Stimulated activated CD4-positive, alpha-beta T cell treated with anti-CD3 and anti-CD28 coated beads, Interleukin-1b, Interleukin-23, amount 100 ng/mL, for 48 hours (primary cell): ENCODE measurements at regions not wholly inside any gene's neighbourhood (a gene's known extent, or its start where the extent isn't known, plus 50 kb on each side); places are given as distances from the start of the nearest gene placed in this dataset.
"Not testable (repeated sequence)": the region's sequence is repeated elsewhere in the genome, so short reads cannot be mapped to it uniquely, and the experiment has no call there.

Experiments
- DNase-seq: peaks from one replicate; pipeline ENCODE4 v3.0.0-alpha.2; 2020

DNA sequence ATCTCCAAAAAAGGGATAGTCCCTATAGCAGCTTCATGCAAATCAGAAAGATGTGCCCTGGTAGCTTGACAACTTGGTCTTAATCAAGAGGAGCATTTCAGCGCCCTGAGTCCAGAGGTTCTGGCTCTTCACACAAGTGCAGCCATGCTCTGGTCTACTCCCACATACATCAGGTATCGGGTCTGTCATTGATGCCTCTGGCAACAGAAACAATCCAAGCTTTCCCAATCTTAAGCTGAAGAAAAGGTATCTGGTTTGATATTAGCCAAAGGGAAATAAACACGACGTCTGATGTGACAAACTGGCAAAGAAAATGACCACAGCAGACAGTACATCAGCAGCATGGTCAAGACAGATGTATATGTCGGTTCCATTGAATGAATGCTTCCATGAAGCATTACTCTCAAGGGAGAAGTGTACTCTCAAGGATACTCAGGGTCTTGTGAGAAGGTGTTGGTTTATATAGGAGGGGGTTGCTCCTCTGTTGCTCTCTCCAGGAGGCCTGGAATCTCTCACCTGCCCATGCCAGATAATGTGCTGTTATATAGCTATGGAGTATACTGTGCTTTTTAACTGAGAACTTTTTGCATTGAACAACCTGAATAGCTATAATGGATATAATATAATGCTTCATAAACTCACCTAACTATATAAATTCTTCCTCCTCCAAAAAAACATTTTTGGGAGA is 879.6 kb upstream of the PCDH10 start:
- DNase-seq = no peak

DNA sequence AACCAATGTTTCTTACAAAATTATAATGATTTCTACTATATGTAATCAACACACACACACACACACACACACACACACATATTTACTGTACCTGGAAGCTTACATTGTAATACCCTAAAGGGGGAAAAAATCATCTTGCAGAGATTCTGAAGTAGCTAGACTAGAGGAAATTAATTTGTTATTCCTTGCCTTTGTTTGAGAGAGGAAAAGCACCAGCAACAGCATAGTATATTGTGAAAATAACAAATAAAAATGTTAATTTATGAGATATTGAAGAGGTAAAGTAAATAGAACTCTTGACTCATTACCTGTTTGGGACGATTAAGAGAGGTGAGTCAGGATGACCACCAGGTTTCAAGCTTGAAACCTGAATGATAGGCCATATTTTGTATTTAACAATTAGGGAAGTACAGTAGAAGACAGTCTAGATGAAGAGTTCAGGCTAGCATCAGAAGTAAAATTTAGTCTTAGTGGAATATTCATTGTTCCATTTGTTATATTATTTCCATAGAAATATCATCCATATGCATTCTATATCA is 873.4 kb upstream of the PCDH10 start:
- no peak for DNase-seq

DNA sequence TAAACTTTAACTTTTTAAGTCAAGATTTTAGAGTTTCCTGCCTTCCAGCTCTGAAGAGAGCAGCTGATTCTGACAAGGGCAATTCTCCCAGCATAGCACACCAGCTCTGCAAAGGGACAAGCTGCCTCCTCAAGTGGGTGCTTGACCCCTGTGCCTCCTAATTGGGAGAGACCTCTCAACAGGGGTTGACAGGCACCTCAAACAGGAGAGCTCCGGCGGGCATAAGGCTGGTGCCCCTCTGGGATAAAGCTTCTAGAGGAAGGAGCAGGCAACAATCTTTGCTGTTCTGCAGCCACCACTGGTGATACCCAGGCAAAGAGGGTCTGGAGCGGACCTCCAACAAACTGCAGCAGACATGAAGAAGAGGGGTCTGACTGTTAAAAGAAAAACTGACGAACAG is 872.9 kb upstream of the PCDH10 start:
- DNase-seq = no peak

DNA sequence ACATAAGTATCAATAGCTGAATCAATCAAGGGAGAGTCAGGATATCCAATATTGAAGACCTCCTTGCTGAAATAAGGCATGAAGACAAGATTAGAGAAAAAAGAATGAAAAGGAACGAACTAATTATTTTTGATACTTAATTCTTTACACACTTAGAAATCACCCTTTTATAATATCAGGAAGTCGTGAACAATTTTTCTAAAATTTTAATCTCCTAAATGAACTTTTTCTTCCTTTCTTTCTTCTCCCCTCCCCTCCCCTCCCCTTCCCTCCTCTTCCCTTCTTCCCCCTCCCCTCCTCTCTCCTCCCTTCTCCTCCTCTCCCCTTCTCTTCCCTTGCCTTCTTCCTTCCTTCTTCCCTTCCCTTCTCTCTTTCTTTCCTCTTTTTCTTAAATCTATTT is 872.1 kb upstream of the PCDH10 start:
- DNase-seq = no peak

DNA sequence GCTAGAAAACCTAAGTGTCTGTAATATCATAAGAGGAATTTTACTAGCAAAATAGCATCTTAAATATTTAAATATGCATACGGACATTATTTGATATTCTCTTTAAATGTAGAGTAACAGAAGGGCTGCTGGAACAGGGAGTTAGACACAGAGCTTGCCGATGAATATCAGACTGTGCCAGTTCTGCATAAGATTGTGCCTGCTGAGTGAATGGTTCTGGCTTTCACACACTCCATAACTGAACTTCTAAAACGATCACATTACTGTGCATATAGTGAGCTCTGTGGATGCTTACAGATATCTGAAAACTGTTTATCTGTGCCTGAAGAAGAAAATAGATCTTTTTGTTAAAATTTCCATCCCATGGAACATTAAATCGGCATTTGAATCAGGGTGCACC is 867.4 kb upstream of the PCDH10 start:
- DNase-seq = no peak

DNA sequence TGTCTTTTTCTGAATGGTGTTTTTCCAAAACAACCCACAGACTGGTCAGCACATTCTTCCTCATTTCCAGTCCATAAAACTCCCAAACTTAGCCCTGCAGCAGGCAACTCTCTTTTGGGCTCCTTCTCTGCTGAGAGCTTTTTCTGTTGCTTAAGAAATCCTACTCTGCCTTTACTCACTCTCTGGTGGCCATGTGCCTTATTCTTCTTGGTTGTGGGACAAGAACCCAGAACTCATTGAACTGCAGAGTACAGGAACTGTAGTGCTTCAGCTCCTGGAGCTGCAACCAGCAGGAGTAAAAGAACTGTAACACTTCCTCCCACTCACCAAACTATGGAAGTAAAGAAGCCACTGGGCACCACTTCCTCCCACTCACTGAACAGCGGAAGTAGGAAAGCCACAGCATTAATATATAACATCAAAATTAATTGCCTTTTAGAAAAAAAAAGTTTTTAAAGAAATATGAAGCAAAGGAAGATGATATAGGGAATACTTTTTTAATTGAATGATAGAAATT is 864.1 kb upstream of the PCDH10 start:
- no peak for DNase-seq

DNA sequence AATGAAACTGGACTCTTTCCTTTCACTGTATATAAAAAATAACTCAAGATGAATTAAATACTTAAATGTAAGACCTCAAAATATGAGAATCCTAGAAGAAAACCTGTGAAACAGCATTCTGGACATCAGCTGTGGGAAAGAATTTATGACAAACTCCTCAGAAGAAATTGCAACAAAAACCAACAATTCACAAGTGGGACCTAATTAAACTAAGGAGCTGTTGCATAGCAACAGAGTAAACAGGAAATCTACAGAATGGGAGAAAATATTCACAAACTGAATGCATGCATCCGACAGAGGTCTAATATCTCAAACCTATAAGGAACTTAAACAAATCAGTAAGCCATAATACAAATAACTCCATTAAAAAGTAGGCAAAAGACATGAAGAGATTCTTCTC is 851.7 kb upstream of the PCDH10 start:
- no peak for DNase-seq

DNA sequence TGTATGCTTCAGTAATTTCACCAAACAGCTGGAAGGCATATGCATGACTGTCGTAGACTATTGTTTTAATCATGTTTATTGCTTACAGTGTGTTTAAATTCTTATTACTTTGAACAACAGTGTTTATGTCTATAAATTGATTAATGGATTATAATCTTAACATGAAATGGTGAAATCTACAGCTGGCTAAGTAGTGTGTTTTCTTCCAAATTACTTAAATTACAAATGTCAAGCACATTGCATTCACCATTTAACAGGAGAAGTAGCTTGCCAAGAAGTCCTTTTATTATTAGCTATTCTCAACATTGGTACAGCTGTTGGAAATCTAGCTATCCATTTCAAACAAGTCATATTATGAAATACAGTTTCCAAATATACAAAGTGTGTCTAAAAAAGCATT is 849.3 kb upstream of the PCDH10 start:
- no peak for DNase-seq

DNA sequence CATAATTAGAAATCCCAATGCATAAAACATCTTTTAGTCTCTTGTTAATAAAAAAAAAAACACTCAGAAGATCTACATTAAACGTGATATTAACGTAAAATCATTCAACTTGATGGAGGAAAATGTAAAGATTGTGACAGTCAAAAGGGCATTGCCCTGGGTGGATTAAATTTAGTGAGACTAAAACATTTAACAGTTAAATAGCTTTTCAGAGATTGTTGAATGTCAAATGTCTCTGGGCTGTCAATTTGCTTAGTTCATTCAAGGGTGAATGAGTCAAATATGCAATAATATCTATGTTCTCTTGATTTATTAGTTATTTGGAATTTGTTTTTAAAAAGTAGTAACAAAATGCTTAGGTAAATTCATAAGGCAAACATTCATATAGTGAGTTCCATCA is 836.6 kb upstream of the PCDH10 start:
- DNase-seq = no peak

DNA sequence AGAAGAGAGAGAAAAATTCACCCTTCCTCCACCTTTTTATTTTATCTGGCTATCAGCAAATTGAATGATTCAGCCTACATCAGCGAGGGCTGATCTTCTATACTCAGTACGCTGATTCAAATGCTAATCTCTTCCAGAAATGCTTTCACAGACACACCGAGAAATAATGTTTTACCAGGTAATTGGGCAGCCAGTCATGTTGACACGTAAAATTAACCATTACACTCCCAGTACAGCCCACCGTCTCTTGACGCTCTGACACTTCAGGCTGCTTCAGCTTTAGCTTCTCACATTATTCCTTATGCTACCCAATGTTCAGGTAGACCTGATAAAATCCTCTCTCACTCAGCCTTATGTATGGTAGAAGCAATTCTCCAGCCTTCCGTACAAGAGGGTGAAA is 835.2 kb upstream of the PCDH10 start:
- DNase-seq = no peak

DNA sequence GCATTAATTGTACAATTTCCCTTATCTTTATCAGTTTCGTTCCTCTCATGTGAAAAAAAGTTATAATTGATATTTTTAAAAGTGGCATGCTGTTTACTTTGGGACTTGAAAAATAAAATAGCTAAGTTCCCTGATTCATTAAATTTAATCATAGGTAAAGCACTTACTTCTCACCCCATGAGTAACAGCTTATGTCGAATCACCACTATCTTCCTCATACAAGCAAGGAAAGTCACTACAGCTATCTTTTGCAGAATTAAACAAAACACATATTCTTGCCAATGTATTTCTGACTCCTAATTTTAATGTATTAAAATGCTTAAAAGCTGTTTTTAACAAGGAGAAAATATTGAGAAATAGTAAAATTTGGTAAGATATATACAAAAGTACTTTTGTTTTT is 832.4 kb upstream of the PCDH10 start:
- no peak for DNase-seq

DNA sequence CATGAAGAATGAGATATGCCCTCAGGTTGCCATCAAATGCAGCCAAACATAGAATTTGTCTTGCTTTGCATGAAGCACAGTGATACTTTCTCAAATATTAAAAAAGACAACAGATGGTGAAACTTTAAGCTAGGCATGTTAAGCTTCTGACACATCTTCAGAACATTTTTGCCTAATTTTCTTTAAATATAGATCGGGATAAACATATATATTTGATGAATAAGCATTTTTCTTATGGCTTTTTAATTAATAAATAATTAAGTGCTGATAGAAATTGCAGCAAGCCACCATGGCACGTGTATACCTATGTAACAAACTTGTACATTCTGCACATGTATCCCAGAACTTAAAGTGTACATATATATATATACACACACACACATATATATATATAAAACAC is 831.2 kb upstream of the PCDH10 start:
- no peak for DNase-seq

DNA sequence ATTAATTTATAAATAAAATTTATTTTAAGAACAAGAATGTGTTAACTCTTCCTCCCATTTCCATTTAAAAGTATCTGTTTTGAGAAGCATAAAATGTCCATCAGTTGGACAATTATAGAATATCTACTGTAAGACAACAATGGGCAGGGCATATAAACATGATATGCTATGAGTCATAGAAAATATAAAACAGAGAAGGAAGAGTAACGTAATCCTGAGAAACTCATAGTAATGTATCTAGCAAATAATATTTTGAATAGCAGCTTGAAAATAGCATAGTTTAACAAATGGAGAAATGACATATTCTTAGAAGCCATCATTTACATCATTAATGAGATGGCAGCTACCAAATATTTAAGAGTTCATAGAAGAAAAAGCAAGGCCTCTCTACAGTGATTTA is 820.3 kb upstream of the PCDH10 start:
- no peak for DNase-seq

DNA sequence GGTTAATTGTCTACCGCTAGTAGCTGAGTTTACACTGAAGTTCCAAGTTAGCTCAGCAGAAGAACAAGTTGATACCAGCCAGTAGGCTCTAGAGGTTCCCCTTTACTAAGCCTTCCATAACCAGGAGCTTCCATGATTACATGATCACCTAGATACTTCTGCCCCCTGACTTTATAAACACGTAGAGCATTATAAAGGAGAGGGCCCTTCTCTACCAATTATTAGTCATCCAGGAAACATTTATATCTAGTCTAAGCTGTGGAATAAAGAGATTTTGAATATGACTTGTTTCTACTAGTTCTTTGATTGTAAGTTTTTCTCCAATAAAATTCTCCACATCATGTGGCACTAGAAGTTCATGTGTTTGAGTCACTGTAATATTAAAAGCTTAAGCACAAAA is 818.1 kb upstream of the PCDH10 start:
- no peak for DNase-seq

DNA sequence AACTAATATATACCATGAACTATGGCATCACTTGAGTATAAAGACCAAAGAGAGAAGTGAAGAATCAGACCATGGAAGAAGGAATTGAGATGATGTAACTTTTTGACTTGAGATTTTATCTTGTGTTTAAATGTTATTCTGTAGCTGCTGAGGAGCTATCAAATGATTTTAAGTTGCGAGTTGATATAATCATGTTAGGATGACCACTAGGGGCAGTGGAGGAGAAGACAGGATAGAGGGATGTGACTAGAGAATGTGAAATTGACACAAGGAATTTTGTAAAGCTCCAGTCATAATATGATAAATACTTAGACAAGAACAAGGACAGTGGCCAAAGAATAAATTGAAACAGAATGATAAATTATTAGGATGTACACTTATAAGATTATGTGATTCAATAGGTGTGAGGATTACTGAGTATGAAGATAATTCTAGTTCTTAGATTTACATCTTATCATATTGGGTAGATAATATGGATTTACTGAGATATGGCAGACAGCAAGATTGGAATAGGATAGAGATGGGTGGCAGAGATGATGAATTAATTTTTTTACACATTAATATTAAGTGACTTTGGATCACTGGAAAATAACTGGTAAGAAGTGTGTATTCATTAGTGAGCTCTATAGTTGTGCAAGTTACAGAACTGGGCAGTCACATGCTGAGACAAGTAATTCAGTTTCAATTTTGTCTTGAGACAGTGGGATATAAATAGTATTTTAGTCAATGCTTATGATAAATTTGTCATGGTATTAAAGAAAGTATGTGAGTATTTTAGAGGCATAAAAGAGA is 816.0 kb upstream of the PCDH10 start:
- no peak for DNase-seq

DNA sequence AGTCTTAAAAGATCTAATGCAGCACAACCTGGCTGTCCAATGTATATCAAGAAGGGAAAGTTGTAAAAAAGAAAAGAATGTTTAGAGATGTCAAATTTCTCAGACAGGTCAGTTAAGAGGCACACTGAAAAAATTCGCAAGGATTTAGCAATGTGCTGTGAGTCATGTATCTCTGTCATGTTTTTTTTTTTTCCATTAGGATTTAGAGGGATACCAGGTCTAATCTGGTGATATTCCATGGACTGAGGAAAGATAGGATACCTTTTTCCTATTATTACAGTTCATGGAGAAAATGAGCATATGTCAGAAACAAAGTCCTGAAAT is 815.4 kb upstream of the PCDH10 start:
- DNase-seq = no peak

DNA sequence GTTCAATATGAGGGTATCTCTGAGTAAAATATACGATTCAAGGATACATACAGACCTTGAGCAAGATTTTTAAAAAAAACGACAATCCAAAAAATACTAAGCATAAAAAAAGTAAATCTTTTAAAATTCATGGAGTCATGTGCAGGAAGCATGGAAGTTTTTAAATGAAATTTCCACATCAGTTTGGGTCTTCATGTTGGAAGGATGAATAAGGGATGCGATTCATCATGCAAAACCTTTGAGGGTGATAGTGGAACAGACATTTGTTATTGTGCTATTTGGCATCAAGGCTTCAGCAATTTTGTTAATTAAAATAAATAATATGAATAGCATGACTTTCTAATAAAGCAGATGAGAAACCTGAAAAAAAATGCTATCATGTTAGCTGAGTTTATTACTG is 815.0 kb upstream of the PCDH10 start:
- DNase-seq = no peak

DNA sequence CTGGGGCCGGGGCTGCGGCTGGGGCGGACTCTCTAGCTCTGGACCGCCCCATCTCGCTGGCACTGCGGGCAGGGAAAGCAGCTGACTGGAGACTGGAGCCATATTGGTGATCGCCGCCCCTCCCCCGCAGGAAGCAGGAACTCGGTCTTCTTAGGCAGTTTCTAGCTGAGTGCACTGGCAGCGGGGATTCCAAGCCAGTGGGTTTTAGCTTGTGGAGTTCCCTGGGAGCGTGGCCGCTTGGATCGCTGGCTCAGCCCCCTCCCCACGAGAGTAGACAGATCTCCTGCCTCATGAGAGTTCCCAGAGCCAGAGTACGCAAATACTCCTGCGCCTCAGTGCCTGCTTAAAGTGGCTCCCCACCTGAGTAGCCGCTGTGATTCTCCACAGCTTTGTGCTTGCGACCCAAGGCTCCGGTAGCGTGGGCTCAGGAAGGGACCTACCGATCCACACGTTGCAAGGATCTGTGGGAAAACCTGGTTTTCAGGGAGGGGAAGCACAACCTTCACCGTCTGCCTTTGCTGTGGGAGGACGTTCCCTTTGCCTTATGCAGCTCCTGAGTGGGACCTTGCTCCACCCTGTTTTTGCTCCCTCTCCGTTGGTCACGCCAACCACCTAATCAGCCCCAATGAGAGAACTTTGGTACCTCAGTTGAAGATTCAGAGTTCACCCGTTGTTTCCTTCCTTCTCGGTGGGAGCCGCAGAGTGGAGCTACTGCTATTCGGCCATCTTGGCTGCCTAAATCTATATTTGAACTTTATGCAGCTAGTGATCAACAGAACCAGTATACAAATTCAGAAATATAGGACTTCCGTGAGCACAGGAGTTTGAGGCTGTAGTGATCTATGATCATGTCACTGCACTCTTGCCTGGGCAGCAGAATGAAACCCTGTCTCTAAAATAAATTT is 803.9 kb upstream of the PCDH10 start:
- no peak for DNase-seq

DNA sequence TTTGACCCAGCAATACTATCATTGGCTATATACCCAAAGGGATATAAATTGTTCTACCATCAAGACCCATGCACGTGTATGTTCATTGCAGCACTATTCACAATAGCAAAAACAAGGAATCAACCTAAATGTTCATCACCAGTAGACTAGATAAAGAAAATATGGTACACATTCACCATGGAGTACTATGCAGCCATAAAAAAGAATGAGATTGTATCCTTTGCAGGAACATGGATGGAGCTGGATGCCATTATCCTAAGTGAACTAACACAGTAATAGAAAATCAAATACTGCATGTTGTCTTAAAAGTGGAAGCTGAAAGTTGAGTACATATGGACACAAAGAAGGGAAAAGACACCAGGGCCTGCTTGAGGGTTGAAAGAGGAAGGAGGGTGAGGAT is 803.1 kb upstream of the PCDH10 start:
- no peak for DNase-seq

DNA sequence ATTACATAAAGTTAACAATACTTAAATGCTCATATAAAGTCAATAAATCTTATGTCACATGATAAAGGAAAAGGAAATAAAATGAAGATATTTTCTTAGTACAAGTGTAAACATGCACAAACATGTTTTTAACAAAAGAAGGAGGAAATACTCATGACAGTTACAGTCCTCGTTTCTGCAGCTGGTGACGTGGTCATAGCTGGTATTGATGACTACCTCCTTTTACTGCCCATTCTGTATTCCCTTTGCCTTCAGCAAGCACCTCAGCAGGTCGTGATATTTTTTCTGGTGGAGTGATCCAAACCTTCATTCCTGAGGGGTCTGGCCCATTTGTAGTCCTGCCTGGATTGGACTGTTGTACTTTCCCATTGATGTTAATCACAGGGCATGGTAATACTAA is 797.5 kb upstream of the PCDH10 start:
- DNase-seq = not testable (repeated sequence)

DNA sequence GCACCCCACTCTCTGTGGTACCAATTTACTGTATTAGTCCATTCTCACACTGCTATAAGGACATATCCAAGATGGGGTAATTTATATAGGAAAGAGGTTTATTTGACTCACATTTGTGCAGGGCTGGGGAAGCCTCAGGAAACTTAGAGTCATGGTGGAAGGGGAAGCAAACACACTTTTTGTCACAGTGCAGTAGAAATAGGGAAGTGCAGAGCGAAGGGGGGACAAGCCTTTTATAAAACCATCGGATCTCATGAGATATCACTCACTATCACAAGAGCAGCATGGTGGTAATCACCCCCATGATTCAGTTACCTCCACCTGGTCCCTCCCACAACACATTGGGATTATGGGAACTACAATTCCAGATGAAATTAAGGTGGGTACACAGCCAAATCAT is 766.9 kb upstream of the PCDH10 start:
- no peak for DNase-seq

DNA sequence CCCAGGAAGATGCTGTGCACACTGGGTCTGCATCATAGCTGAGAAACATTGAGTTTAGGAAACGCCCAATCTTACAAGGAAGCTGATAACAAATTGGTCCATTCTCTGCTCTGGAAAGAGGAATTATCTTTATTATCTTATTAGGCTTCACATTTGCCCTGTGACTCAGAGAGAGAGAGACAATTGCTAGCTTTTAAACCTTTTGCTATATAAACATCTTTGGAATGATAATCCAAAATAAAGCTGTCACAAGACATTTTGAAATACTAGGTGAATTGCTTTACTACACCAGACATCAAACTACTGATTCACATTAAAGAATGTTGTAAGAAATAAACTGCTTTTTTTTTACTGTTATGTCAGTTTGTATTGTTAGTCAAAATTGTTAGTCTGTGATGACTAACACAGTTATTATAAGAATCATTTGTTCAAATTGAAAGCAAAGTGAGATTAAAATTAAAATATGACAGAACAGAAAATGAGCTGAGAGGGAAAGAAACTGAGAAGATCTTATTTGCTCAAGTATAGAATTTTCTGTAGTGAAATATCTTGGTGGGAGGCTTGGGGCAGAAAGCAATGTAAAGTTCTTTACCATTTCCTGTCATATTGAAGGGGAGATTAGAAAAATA is 765.4 kb upstream of the PCDH10 start:
- no peak for DNase-seq

DNA sequence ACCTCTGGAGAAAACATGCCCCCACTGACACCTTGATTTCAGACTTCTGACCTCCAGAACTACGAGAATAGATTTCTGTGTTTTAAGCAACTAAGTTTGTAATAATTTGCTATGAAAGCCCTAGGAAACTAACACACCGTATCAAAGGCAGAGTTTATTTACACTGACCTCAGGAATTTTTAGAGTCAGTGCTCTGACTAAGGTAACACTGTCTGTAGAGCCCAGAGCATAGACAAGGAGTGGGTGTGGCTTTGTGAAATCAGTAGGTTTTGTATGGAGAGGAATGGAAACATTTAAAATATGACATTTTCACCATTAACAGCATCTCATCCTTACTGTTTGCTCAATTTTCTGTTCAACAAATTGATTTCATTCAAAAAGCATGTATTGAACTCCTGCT is 764.4 kb upstream of the PCDH10 start:
- no peak for DNase-seq
